ENCODE measurements at regions not wholly inside any gene's neighbourhood (a gene's known extent, or its start where the extent isn't known, plus 50 kb on each side); places are given as distances from the start of the nearest gene placed in this dataset.

GRCh38 chr7:138287549-138287948 lies 172.5 kb upstream of the TRIM24 start:
- Mint-ChIP-seq H3K4me1 (no peaks in the 10 kb centered on the region), H3K4me3 (no peak overlapping the region), H3K27ac (no peak overlapping the region), H3K9me3 (ENCODE audit: insufficient read depth) (peaks cover 4% of the 10 kb centered on the region), H3K27me3 (peaks cover 3% of the 10 kb centered on the region)
- intact Hi-C loops (cut with micrococcal nuclease), result no loop called here
- POLR2A ChIA-PET, result no interaction called here
- DNase-seq (no peak), ATAC-seq (ENCODE audit: low read depth) (no peak)
- H3K4me1 ChIP-seq (ENCODE audit: control insufficient read depth in 2 of 2, insufficient read depth in 2 of 2, low read length in 2 of 2), result no peaks in the 10 kb centered on the region
- TF ChIP-seq CTCF (IDR thresholded peaks at IDR 0.05), result no peak
- no peaks in the 10 kb centered on the region for H3K27me3 ChIP-seq (replicated peaks in 1 of 4; ENCODE audit: control extremely low read depth in 1 of 4, control insufficient read depth in 3 of 4, insufficient read depth in 4 of 4, low read length in 3 of 4)
- H2AFZ ChIP-seq (ENCODE audit: insufficient read depth, low read depth, low read length, poor library complexity, severe bottlenecking), result no peak overlapping the region
- no peaks in the 10 kb centered on the region for H3K36me3 ChIP-seq (replicated peaks in 1 of 2; ENCODE audit: control extremely low read depth in 1 of 2, control insufficient read depth in 1 of 2, extremely low read depth in 1 of 2, insufficient read depth in 2 of 2, low read length in 1 of 2)
- H3K4me2 ChIP-seq (replicated peaks; ENCODE audit: low read depth, low read length, poor library complexity, severe bottlenecking), result no peak overlapping the region
- no peak overlapping the region for H3K4me3 ChIP-seq (ENCODE audit: control extremely low read depth in 1 of 5, extremely low read depth in 1 of 5, insufficient read depth in 1 of 5, low read depth in 2 of 5, low read length in 4 of 5)
- H3K79me2 ChIP-seq (ENCODE audit: control insufficient read depth, insufficient read depth, low read length), result no peaks in the 10 kb centered on the region
- H4K20me1 ChIP-seq (ENCODE audit: control insufficient read depth, insufficient read depth, low read length, poor library complexity, severe bottlenecking), result no peaks in the 10 kb centered on the region
- WGBS (ENCODE audit: insufficient coverage), result no CpG with 5 or more reads among the region's 2 CpGs
- H3K27ac ChIP-seq (ENCODE audit: low read length in 2 of 2), result no peak overlapping the region
- no peak overlapping the region for H3K9ac ChIP-seq (ENCODE audit: low read length)
- H3K9me3 ChIP-seq (ENCODE audit: control extremely low read depth in 1 of 3, control insufficient read depth in 2 of 3, insufficient read depth in 1 of 3, low read length in 2 of 3), result peaks cover 1 to 6% (median 5%) of the 10 kb centered on the region in 3 donors
- CTCF ChIA-PET, result no interaction called here

DNA sequence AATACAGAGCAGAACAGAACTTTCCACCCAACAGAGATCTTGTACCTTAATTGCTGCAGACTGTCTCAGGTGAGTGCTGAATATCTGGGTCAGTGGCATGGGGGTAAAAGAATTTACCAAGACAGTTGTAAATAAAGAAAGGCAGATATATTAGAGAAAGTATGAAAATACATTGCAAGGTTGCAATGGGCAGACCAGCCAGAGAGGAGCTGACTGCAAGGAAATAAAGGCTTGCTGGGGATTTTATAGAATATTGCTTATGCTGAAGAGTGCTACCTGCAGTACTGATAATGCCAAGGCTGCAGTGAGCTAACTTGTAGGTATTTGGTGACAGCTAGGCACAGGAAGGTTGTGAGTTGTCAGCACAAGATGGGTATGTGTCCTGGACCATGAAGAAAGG lies 171.0 kb upstream of the TRIM24 start:
- Histone ChIP-seq H3K36me3 (replicated peaks in 1 of 2; ENCODE audit: control extremely low read depth in 1 of 2, control insufficient read depth in 1 of 2, extremely low read depth in 1 of 2, insufficient read depth in 2 of 2, low read length in 1 of 2) (no peaks in the 10 kb centered on the region), H3K27ac (ENCODE audit: low read length in 2 of 2) (no peak overlapping the region), H2AFZ (ENCODE audit: insufficient read depth, low read depth, low read length, poor library complexity, severe bottlenecking) (no peak overlapping the region), H3K4me2 (replicated peaks; ENCODE audit: low read depth, low read length, poor library complexity, severe bottlenecking) (no peak overlapping the region), H3K9ac (ENCODE audit: low read length) (no peak overlapping the region), H4K20me1 (ENCODE audit: control insufficient read depth, insufficient read depth, low read length, poor library complexity, severe bottlenecking) (no peaks in the 10 kb centered on the region), H3K27me3 (replicated peaks in 1 of 4; ENCODE audit: control extremely low read depth in 1 of 4, control insufficient read depth in 3 of 4, insufficient read depth in 4 of 4, low read length in 3 of 4) (no peaks in the 10 kb centered on the region), H3K9me3 (ENCODE audit: control extremely low read depth in 1 of 3, control insufficient read depth in 2 of 3, insufficient read depth in 1 of 3, low read length in 2 of 3) (peaks cover 1 to 6% (median 5%) of the 10 kb centered on the region in 3 donors), H3K79me2 (ENCODE audit: control insufficient read depth, insufficient read depth, low read length) (no peaks in the 10 kb centered on the region), H3K4me3 (ENCODE audit: control extremely low read depth in 1 of 5, extremely low read depth in 1 of 5, insufficient read depth in 1 of 5, low read depth in 2 of 5, low read length in 4 of 5) (no peak overlapping the region), H3K4me1 (ENCODE audit: control insufficient read depth in 2 of 2, insufficient read depth in 2 of 2, low read length in 2 of 2) (no peaks in the 10 kb centered on the region)
- TF ChIP-seq CTCF (IDR thresholded peaks at IDR 0.05) (no peak), EZH2 (IDR thresholded peaks at IDR 0.05; ENCODE audit: borderline replicate concordance, insufficient read depth, low read depth, low read length, poor library complexity, severe bottlenecking) (no peak)
- no peaks in the 10 kb centered on the region for H3K27me3 Mint-ChIP-seq
- ATAC-seq (ENCODE audit: low read depth) (no peak), DNase-seq (no peak)
- H3K4me1 Mint-ChIP-seq, result no peaks in the 10 kb centered on the region
- ChIA-PET POLR2A (no interaction called here), CTCF (no interaction called here)
- H3K9me3 Mint-ChIP-seq (ENCODE audit: insufficient read depth), result peaks cover 4% of the 10 kb centered on the region
- H3K4me3 Mint-ChIP-seq, result no peak overlapping the region
- intact Hi-C loops (cut with micrococcal nuclease), result no loop called here
- no peak overlapping the region for H3K27ac Mint-ChIP-seq
